Natural killer cell (primary cell): ENCODE measurements at regions not wholly inside any gene's neighbourhood (a gene's known extent, or its start where the extent isn't known, plus 50 kb on each side); places are given as distances from the start of the nearest gene placed in this dataset.

Experiments
- ATAC-seq, 3 donors: fragments of 150-1000 bp in 2 of 3; fragments of 200-7000 bp in 1 of 3; cut with Tn5 transposase; 1 replicate in 1 of 3; 2 replicates in 2 of 3; pipeline ENCODE4 v1.10.0; 2021; ENCODE audit warnings: mild to moderate bottlenecking in 2 of 3, moderate library complexity in 2 of 3
- DNase-seq, 2 donors: peaks; one replicate each; pipeline versions ENCODE4 v3.0.0 to v3.0.0-alpha.2; 2013 to 2021; ENCODE audit warnings: mixed read lengths in 1 of 2
- H3K27ac ChIP-seq: one replicate; pipeline ENCODE4 v1.5.1; 2013; ENCODE audit warnings: mild to moderate bottlenecking, low read length
- H3K27me3 ChIP-seq: one replicate; pipeline ENCODE4 v1.6.1; 2013; ENCODE audit warnings: low read length; ENCODE audit not compliant: control insufficient read depth, insufficient read depth
- H3K36me3 ChIP-seq: one replicate; pipeline ENCODE4 v1.6.1; 2013; ENCODE audit warnings: low read length; ENCODE audit not compliant: control insufficient read depth, insufficient read depth
- H3K4me1 ChIP-seq: one replicate; pipeline ENCODE4 v1.6.1; 2013; ENCODE audit warnings: low read length; ENCODE audit not compliant: control insufficient read depth, insufficient read depth
- H3K4me3 ChIP-seq: one replicate; pipeline ENCODE4 v1.5.1; 2013; ENCODE audit warnings: low read length
- H3K9me3 ChIP-seq: one replicate; pipeline ENCODE4 v1.6.1; 2013; ENCODE audit warnings: low read length; ENCODE audit not compliant: control insufficient read depth, insufficient read depth
- H3K27ac Mint-ChIP-seq, 2 donors: one replicate each; pipeline ENCODE4 v1.8.0; 2022; ENCODE audit warnings: mild to moderate bottlenecking in 2 of 2, mixed read lengths in 2 of 2, moderate library complexity in 1 of 2
- H3K27me3 Mint-ChIP-seq, 2 donors: one replicate each; pipeline ENCODE4 v1.8.0; 2022; ENCODE audit warnings: low read depth in 2 of 2, mixed read lengths in 2 of 2
- H3K36me3 Mint-ChIP-seq: one replicate; pipeline ENCODE4 v1.8.0; 2022; ENCODE audit warnings: mixed read lengths
- H3K4me1 Mint-ChIP-seq, 2 donors: one replicate each; pipeline ENCODE4 v1.8.0; 2022; ENCODE audit warnings: mixed read lengths in 2 of 2
- H3K4me3 Mint-ChIP-seq: one replicate; pipeline ENCODE4 v1.8.0; 2022; ENCODE audit warnings: mild to moderate bottlenecking, moderate library complexity, mixed read lengths
- H3K9me3 Mint-ChIP-seq, 2 donors: one replicate each; pipeline ENCODE4 v1.8.0; 2022; ENCODE audit warnings: mixed read lengths in 2 of 2
- WGBS: methylation state at CpG from one replicate; pipeline ENCODE4 v1.1.7; 2013; ENCODE audit warnings: missing lambda C conversion rate; ENCODE audit not compliant: insufficient coverage; 5-methylcytosine and 5-hydroxymethylcytosine counted together
- intact Hi-C: fragments of 100-400 bp; cut with micrococcal nuclease; formaldehyde crosslinking; loops from one replicate; pipeline ENCODE4 v1.14.2; 2022
- TF ChIP-seq, protein P1 (sequence below): fragments of 200-600 bp; IDR thresholded peaks from one replicate; pipeline ENCODE4 v1.8.0; 2022; ENCODE audit warnings: antibody characterized with exemption

GRCh38 chr18:78666666-78667335 is 312.8 kb upstream of the SALL3 start:
- intact Hi-C loops = no loop called here
- Histone ChIP-seq H3K36me3 (no peaks in the 10 kb centered on the region), H3K27ac (no peak overlapping the region), H3K4me1 (no peaks in the 10 kb centered on the region), H3K9me3 (no peaks in the 10 kb centered on the region), H3K4me3 (no peak overlapping the region), H3K27me3 (no peaks in the 10 kb centered on the region)
- TF ChIP-seq, protein P1, sequence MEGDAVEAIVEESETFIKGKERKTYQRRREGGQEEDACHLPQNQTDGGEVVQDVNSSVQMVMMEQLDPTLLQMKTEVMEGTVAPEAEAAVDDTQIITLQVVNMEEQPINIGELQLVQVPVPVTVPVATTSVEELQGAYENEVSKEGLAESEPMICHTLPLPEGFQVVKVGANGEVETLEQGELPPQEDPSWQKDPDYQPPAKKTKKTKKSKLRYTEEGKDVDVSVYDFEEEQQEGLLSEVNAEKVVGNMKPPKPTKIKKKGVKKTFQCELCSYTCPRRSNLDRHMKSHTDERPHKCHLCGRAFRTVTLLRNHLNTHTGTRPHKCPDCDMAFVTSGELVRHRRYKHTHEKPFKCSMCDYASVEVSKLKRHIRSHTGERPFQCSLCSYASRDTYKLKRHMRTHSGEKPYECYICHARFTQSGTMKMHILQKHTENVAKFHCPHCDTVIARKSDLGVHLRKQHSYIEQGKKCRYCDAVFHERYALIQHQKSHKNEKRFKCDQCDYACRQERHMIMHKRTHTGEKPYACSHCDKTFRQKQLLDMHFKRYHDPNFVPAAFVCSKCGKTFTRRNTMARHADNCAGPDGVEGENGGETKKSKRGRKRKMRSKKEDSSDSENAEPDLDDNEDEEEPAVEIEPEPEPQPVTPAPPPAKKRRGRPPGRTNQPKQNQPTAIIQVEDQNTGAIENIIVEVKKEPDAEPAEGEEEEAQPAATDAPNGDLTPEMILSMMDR = no peak
- H3K27me3 Mint-ChIP-seq = no peaks in the 10 kb centered on the region
- H3K9me3 Mint-ChIP-seq = no peaks in the 10 kb centered on the region
- H3K27ac Mint-ChIP-seq = no peak overlapping the region
- no peaks in the 10 kb centered on the region for H3K36me3 Mint-ChIP-seq
- H3K4me3 Mint-ChIP-seq = no peak overlapping the region
- DNase-seq = no peak
- no peak for ATAC-seq
- 89% methylated on average over 13 of the region's 13 CpGs for WGBS
- no peaks in the 10 kb centered on the region for H3K4me1 Mint-ChIP-seq

DNA sequence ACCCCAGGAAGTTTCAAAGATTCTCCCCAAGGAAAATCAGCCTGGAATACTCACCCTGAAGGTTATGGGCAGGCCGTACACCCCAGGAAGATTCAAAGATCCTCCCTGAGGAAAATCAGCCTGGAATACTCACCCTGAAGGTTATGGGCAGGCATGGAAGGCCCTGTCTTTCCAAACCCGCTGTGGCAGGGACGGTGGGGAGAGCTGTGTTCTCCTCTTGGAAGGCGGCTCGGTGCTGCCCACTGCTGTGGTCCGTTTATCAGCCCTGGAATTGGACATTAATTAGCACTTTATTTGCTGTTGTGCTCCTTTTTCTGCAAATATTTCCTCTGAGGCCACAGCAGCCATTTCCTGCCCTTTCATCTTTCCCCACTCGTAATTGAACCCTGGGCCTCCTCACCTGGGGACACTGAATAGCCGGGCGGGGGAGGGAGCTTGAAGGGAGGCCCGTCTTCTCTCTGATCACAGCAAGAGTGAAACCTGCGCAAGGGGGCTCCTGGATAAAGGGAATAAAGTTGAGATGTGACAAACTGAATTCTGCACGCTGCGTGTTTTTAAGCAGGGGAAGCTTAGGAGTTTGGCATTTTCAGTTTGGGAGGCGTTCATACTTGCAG is 308.7 kb upstream of the SALL3 start:
- no peak for ATAC-seq
- no peaks in the 10 kb centered on the region for H3K4me1 ChIP-seq
- Mint-ChIP-seq H3K4me3 (no peak overlapping the region), H3K36me3 (no peaks in the 10 kb centered on the region), H3K9me3 (no peaks in the 10 kb centered on the region), H3K4me1 (no peaks in the 10 kb centered on the region), H3K27ac (no peak overlapping the region), H3K27me3 (no peaks in the 10 kb centered on the region)
- no peaks in the 10 kb centered on the region for H3K9me3 ChIP-seq
- H3K36me3 ChIP-seq = no peaks in the 10 kb centered on the region
- TF ChIP-seq, protein P1 = no peak
- no peaks in the 10 kb centered on the region for H3K27me3 ChIP-seq
- no peak overlapping the region for H3K27ac ChIP-seq
- H3K4me3 ChIP-seq = no peak overlapping the region
- DNase-seq = no peak
- intact Hi-C loops = no loop called here
- WGBS = 74% methylated on average over 14 of the region's 14 CpGs

GRCh38 chr18:78671551-78671950 is 308.1 kb upstream of the SALL3 start:
- H3K27me3 Mint-ChIP-seq = no peaks in the 10 kb centered on the region
- intact Hi-C loops = no loop called here
- Histone ChIP-seq H3K27ac (no peak overlapping the region), H3K36me3 (no peaks in the 10 kb centered on the region), H3K4me1 (no peaks in the 10 kb centered on the region), H3K9me3 (no peaks in the 10 kb centered on the region), H3K4me3 (no peak overlapping the region), H3K27me3 (no peaks in the 10 kb centered on the region)
- TF ChIP-seq, protein P1 = no peak
- no peaks in the 10 kb centered on the region for H3K9me3 Mint-ChIP-seq
- no peaks in the 10 kb centered on the region for H3K36me3 Mint-ChIP-seq
- ATAC-seq (no peak), DNase-seq (no peak)
- no peaks in the 10 kb centered on the region for H3K4me1 Mint-ChIP-seq
- H3K4me3 Mint-ChIP-seq = no peak overlapping the region
- WGBS = 81% methylated on average over 15 of the region's 15 CpGs
- no peak overlapping the region for H3K27ac Mint-ChIP-seq
